ENCODE measurements at regions not wholly inside any gene's neighbourhood (a gene's known extent, or its start where the extent isn't known, plus 50 kb on each side); places are given as distances from the start of the nearest gene placed in this dataset.

DNA sequence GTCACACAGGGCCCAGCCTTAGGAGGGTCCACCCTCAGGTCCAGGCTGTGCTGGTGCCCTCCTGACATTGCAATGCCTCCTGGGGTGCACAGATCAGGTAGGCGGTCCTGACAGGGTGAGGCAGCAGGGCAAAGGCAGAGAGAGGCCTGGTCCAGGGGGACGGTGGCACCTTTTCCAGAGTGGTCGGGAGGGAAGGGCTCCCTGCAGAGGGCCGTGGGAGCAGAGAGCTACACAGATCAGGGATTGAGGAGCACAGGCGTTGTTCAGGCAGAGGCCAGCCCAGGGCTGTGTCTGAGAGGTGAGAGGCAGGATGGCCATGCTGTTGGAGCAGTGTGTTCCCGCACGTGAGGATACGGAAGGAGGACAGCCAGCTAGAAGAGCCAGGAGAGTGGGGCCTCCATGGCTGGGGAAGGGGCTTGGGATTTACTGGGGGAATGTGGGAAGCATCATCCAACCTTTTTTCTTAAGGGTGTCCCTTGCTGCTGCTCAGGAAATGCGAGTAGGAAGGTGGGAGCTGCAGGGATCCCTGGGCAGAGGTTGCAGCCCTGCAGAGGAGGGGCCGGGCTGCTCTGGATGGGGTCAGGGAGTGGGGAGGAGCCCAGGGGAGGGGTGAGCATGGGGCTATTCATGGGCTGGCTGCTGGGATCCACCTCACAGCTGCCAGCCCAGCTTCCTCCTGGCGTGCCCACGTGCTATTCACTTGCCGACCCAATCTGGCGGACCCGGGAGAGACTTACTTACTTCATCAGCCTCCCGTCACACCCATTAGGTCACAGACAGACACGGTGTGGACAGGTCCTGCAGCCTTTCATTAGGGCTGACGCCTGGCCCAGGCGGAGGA lies 1516.4 kb downstream of the TBC1D22A start:
- no peak for DNase-seq (ENCODE audit: low read depth in 1 of 2, low spot score in 1 of 2)
- no peak for TF ChIP-seq JUND (IDR thresholded peaks at IDR 0.05; ENCODE audit: low read depth)
- in situ Hi-C loops (cut with HindIII; ENCODE audit: low pct_unique_long_range_greater_than_20kb, low sequenced_read_pairs): no loop called here

DNA sequence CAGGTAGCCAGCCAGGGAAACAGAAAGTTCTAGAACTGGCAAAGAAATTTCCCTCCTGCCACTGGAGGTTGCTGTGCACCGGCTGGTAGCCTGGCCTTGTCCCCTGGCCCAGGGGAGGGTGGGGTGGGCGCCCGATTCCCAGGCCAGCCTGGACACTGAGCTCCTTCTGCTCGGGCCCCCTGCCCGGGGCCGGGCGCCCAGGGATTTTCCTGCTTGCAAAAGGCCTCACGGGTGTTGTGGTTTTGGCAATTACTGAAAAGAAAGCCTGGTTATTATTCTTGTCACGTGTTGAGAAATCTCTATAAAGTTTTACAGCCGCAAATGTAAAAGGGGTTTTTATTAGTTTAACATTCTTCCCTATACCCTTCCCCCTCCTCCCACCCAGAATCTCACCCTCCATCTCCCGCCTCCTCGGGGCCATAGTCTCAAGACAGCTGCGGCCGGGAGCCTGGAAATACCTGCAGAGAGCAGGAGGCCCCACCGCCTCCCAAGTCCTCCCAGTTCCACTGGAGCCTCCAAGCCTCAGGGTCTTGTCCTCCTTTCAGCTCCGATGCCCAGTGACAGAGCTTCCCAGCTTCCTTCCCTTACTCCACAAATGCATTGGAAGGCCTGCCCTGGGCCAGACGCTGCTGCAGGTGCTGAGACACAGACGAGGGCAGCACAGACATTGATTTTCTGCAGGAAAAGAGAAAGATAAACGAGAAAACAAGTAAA lies 1515.6 kb downstream of the TBC1D22A start:
- in situ Hi-C loops (cut with HindIII; ENCODE audit: low pct_unique_long_range_greater_than_20kb, low sequenced_read_pairs): no loop called here
- TF ChIP-seq JUND (IDR thresholded peaks at IDR 0.05; ENCODE audit: low read depth): no peak

DNA sequence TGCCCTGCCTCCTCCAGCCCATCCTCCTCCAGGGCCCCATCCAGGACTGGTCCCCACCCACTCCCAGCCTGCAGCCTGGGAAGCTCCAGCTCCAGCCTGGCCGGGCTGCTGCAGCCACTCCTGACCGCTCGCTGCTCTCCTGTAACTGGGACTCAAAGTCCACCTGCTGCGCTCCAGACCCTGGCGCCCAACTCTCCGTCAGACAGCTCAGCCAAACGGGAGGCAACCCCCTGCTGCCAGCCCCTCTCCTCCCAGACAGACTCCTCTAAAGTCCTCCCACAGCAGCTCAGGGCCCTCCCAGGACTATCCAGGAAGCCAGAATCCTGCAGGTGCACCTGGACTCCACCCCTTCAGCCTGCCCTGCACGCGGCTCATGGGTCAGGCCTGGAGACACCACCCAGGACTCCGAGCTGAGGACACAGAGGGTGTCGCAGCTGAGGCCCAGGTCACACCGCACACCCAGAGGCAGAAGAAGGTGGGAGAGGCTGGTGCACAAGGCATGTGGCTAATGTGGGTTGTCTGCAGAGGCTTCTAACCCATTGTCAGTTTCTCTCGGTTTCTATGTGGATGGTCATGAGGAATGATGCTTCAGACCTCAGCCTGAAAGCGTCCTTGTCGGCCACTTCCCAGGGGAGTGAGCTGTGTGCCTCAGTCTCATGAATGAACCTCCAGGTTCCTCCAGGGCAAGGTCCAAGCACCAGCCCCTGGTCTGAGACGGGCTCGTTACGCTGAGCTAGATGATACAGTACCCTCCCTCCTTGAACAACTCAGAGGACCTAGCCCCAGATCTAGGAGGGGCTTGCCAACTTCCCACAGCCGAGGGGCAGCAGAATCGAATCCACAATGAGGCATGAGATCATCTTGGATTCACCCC lies 1514.8 kb downstream of the TBC1D22A start:
- DNase-seq (ENCODE audit: low read depth in 1 of 2, low spot score in 1 of 2): no peak
- in situ Hi-C loops (cut with HindIII; ENCODE audit: low pct_unique_long_range_greater_than_20kb, low sequenced_read_pairs): no loop called here
- no peak for TF ChIP-seq JUND (IDR thresholded peaks at IDR 0.05; ENCODE audit: low read depth)

More for the DNA sequence above, 1515.6 kb downstream of the TBC1D22A start:
- no peak for DNase-seq (ENCODE audit: low read depth in 1 of 2, low spot score in 1 of 2)

DNA sequence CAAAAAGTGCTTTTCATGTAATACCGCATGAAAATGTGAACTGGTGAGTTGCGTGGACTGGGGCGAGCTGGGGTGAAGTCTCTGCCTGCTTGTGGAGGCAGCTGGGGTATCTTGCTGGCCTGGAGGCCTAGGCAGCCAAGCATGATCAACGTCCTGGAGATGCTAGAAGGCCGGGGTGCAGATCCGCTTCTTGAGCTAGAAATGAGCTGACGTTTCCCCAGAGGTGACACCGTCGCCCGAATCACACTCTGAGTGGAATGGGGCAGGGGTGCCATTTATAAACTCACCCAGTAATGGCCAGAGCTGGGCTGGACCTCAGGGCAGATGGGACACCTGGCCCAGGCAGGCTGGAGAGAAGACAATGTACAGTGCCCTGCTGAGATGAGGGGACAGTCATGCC lies 1513.0 kb downstream of the TBC1D22A start:
- no peak for TF ChIP-seq JUND (IDR thresholded peaks at IDR 0.05; ENCODE audit: low read depth)
- DNase-seq (ENCODE audit: low read depth in 1 of 2, low spot score in 1 of 2): no peak
- in situ Hi-C loops (cut with HindIII; ENCODE audit: low pct_unique_long_range_greater_than_20kb, low sequenced_read_pairs): no loop called here

DNA sequence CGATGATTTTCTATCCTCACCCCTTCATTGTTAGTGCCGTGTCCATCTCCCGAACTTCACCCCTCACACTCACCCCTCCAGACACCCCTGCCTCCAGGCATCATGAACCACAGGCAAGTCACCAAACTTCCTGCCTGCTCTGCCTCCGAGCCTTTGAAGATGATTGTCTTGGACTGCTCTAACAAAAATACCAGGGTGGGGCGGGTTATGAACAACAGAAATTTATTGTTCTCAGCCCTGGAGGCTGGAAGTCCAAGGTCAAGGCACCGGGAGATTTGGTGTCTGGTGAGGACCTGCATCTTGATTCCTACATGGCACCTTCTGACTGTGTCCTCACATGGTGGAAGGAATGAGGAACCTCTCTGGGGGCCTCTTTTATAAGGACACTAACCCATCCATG lies 1508.3 kb downstream of the TBC1D22A start:
- in situ Hi-C loops (cut with HindIII; ENCODE audit: low pct_unique_long_range_greater_than_20kb, low sequenced_read_pairs): no loop called here
- TF ChIP-seq JUND (IDR thresholded peaks at IDR 0.05; ENCODE audit: low read depth): no peak
- DNase-seq (ENCODE audit: low read depth in 1 of 2, low spot score in 1 of 2): no peak

DNA sequence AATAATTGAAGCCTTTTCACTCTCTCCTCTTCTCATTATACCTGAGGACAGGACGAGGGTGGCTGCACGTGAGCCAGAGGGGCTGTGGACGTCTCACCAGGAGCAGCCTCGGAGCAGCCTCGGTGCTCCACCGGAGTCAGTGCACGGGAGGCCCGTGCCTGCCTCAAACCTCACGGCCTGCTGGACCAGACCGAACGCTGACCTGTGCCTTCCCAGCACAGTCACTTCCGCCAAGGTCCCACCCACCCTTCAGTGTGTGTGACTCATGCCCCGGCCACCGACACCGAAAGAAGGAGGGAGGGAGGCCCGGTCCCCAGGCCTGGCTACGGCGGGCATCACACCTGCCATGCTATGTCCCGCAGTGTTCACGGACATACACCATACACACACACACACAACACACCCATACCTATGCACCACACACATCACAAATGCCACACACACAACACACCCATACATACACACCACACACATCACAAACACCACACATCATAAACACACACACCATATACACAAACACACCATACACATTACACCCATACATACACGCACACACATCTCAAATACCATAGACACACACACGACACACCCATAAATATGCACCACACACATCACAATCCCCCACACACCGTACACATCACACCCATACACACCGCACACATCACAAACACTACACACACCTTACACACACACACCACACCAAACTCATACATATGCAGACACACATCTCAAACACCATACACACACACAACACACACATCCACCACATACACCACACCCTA lies 1506.5 kb downstream of the TBC1D22A start:
- in situ Hi-C loops (cut with HindIII; ENCODE audit: low pct_unique_long_range_greater_than_20kb, low sequenced_read_pairs): no loop called here
- no peak for DNase-seq (ENCODE audit: low read depth in 1 of 2, low spot score in 1 of 2)
- TF ChIP-seq JUND (IDR thresholded peaks at IDR 0.05; ENCODE audit: low read depth): no peak

DNA sequence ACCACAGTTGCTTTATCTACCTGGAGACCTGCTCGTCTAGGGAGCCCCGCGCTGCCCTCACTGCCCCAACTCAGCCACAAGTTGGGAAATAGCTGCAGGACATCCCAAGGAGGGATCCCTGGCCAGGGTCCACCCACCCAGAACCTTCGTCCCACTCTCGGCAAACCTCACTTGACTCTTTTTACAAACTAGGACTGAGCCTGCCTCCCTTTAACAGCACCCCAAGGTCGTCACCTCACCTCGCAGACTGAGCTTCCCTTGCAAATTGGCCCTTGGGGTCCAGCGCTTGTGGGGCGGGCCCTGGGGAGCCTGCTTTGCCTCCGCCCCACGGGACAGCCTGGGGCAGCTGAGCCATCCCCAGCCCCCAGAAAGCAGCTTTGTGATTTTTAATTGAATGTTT lies 1505.8 kb downstream of the TBC1D22A start:
- TF ChIP-seq JUND (IDR thresholded peaks at IDR 0.05; ENCODE audit: low read depth): no peak
- no peak for DNase-seq (ENCODE audit: low read depth in 1 of 2, low spot score in 1 of 2)
- in situ Hi-C loops (cut with HindIII; ENCODE audit: low pct_unique_long_range_greater_than_20kb, low sequenced_read_pairs): no loop called here

DNA sequence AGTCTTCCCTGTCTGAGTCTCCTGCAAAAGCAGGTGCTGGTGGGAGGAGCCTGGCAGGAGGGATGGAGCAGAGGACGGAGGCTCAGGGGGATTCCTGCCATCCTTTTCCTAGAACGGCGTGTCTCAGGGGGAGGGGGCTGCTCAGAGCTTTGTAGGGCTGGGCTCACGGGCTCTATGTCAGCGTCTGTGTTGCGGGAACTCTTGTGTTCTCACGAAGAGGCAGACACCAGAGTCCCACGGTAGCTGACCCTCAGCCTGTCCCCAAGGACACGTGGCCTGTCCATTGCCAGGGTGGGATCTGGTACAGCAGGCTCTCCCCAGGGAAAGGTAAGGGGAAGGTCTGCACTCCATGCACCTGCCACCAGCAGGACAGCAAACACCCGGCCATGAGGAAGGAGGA lies 1505.2 kb downstream of the TBC1D22A start:
- no peak for DNase-seq (ENCODE audit: low read depth in 1 of 2, low spot score in 1 of 2)
- no peak for TF ChIP-seq JUND (IDR thresholded peaks at IDR 0.05; ENCODE audit: low read depth)
- in situ Hi-C loops (cut with HindIII; ENCODE audit: low pct_unique_long_range_greater_than_20kb, low sequenced_read_pairs): no loop called here

DNA sequence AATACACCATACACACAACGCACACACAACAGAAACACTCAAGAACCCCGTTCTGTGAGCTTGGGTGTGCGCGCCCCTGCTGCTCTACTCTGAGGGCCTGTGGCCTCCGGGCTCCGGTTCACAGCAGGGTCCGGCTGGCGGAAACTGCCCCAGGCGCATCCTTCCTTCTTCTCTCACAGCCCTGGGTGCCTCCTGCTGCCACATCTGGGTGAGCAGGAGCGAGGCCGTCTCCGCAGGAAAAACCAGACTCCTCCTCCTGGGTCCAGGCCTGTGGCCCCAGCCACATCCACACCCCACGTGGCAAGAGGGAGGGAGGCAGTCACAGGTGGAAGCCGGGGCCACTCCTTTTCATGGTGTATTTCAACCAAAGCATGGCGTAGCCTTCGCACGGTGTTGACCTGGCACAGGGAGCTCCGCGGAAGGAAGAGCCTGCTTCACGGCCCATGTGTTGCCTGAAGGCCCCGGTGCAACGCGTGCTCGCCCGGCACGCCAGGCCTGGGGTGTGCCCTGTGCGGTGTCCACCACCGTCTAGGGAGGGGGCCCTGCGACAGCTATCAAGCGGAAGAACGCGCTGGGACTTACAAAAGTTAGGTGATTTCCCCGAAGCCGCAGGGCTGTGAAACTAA lies 1502.7 kb downstream of the TBC1D22A start:
- DNase-seq (ENCODE audit: low read depth in 1 of 2, low spot score in 1 of 2): no peak
- TF ChIP-seq JUND (IDR thresholded peaks at IDR 0.05; ENCODE audit: low read depth): no peak
- in situ Hi-C loops (cut with HindIII; ENCODE audit: low pct_unique_long_range_greater_than_20kb, low sequenced_read_pairs): no loop called here

DNA sequence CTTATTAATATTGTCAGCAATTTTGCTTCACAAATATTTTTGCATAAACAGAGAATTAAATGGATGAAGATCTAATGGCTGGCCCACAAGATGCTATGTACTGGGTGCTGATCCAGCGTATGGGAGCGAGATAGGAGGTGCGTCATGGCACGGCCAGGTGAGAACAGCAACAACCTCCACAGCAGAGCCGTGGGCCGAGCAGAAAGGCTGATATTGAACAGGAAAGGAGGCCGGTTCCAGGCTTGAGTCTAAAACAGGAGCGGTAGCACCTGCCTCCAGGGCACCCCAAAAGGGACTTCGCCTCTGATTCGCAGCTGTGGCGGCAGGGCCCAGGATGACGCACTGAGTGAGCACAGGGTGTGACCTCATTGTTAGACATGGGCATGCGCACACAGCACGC lies 1502.1 kb downstream of the TBC1D22A start:
- in situ Hi-C loops (cut with HindIII; ENCODE audit: low pct_unique_long_range_greater_than_20kb, low sequenced_read_pairs): no loop called here
- peak in 1 of 2 experiments; percentile 1 for DNase-seq (ENCODE audit: low read depth in 1 of 2, low spot score in 1 of 2)
- TF ChIP-seq JUND (IDR thresholded peaks at IDR 0.05; ENCODE audit: low read depth): no peak

DNA sequence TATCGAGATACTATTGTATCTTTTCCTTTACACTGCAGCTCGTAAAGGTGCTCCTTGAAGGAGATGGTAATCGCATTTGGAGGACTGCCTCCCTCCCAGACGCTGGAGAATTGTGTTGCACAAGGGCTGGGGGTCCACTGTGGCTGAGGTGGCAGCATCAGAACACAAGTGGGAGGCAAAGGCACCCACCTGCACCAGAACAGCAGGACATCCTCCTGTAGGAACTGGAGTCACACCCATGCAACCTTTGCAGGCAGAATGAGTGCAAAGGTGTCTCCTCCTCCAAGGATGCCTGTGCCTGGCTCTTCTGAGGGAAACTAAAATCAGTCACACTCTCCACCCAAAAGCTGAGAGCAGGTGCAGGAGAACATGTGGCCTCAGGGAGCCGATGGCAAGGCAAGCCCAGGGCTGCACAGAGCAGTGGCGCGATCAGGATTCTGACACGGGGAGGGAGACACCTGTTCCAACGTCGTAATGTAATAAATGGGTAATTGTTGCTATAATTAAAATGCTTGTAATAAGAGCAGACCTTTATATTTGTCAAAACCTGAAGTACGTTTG lies 1501.4 kb downstream of the TBC1D22A start:
- DNase-seq (ENCODE audit: low read depth in 1 of 2, low spot score in 1 of 2): no peak
- in situ Hi-C loops (cut with HindIII; ENCODE audit: low pct_unique_long_range_greater_than_20kb, low sequenced_read_pairs): no loop called here
- TF ChIP-seq JUND (IDR thresholded peaks at IDR 0.05; ENCODE audit: low read depth): no peak
